ENCODE measurements at regions not wholly inside any gene's neighbourhood (a gene's known extent, or its start where the extent isn't known, plus 50 kb on each side); places are given as distances from the start of the nearest gene placed in this dataset.

DNA sequence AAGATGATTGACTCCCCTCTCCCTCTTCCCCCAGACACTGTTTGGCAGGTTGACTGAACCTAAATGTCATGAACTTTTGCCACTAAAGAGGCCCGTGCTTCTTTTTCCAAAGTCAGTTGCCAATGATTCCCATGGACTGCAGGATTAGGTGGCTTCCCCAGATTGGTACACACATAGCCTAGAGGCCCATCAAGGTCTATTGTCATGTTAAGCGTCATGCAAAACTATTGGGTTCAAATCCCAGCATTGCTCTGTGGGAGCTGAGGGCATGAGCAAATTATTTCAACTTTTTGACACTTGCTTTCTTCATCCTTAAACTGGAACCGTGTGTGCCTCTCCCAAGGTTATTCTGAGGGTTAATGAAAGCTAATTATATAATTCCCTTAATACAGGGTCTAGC is 430.2 kb upstream of the TBX3 start:
- H3K27me3 Mint-ChIP-seq, result no peaks in the 10 kb centered on the region
- no peaks in the 10 kb centered on the region for H3K36me3 Mint-ChIP-seq (ENCODE audit: low read depth)
- no peak overlapping the region for H3K4me3 Mint-ChIP-seq
- no peak overlapping the region for H3K27ac Mint-ChIP-seq
- peaks cover 19% of the 10 kb centered on the region for H3K9me3 Mint-ChIP-seq
- intact Hi-C loops (cut with micrococcal nuclease), result no loop called here
- no peaks in the 10 kb centered on the region for H3K4me1 Mint-ChIP-seq (ENCODE audit: low read depth)

DNA sequence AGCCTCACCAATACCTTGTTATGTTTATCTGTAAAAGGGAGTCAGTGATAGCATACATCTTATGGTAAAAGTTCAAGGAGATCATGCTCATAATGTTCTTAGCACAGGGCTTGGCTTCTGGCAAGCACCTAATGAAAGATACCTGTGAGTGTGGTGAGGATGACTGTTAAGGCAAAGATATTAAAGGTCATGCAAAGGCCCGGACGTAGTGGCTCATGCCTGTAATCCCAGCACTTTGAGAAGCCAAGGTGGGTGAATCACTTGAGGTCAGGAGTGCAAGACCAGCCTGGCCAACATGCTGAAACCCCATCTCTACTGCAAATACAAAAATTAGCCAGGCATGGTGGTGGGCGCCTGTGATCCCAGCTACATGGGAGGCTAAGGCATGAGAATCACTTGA is 425.9 kb upstream of the TBX3 start:
- Mint-ChIP-seq H3K4me3 (no peak overlapping the region), H3K9me3 (no peaks in the 10 kb centered on the region), H3K27me3 (no peaks in the 10 kb centered on the region), H3K36me3 (ENCODE audit: low read depth) (no peaks in the 10 kb centered on the region), H3K4me1 (ENCODE audit: low read depth) (no peaks in the 10 kb centered on the region), H3K27ac (no peak overlapping the region)
- intact Hi-C loops (cut with micrococcal nuclease), result no loop called here

DNA sequence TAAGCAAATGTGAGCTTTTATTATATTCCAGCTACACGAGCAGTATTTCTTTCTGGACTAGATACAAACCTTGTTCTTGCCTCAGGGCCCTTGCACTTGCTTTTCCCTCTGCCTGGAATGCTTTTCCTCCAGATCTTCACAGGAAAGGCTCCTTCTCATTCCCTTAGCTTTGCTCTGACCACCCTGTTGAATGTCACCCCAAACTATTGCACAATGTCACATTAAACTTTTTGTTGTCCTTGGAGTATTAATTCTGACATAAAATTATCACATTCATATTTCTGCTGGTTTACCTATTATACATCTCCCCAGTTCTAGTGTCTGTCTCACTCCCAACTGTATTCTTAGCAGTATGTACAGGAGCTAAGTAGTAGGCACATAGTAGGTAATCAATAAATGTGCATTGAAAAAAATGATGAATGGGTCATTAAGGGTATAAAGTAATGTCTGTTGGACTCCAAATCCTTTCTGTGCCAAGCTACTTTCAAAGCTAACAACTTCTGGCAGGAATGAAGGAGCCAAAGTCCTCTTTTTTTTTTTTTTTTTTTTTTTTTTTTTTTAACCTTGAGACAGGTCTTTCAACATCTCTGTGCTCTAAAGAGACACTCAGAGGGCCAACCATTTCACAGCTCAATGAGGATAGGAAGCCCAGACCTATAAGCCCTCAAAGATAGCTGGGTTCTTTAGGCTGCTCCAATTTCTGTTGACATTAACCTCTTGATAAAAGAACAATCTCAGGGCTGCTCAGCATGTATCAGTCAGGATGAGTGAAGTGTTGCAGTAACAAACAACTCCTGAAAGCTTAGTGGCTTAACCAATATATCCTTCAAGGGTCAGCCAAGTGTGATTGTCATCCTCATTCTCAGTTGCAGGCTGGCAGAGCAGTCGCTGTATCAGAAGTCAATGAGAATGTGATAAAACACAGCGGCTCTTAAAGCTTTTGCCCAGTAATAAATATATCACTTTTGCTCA is 424.4 kb upstream of the TBX3 start:
- Mint-ChIP-seq H3K27ac (no peak overlapping the region), H3K36me3 (ENCODE audit: low read depth) (no peaks in the 10 kb centered on the region), H3K27me3 (no peaks in the 10 kb centered on the region), H3K4me1 (ENCODE audit: low read depth) (no peaks in the 10 kb centered on the region), H3K9me3 (no peaks in the 10 kb centered on the region), H3K4me3 (no peak overlapping the region)
- intact Hi-C loops (cut with micrococcal nuclease), result no loop called here

DNA sequence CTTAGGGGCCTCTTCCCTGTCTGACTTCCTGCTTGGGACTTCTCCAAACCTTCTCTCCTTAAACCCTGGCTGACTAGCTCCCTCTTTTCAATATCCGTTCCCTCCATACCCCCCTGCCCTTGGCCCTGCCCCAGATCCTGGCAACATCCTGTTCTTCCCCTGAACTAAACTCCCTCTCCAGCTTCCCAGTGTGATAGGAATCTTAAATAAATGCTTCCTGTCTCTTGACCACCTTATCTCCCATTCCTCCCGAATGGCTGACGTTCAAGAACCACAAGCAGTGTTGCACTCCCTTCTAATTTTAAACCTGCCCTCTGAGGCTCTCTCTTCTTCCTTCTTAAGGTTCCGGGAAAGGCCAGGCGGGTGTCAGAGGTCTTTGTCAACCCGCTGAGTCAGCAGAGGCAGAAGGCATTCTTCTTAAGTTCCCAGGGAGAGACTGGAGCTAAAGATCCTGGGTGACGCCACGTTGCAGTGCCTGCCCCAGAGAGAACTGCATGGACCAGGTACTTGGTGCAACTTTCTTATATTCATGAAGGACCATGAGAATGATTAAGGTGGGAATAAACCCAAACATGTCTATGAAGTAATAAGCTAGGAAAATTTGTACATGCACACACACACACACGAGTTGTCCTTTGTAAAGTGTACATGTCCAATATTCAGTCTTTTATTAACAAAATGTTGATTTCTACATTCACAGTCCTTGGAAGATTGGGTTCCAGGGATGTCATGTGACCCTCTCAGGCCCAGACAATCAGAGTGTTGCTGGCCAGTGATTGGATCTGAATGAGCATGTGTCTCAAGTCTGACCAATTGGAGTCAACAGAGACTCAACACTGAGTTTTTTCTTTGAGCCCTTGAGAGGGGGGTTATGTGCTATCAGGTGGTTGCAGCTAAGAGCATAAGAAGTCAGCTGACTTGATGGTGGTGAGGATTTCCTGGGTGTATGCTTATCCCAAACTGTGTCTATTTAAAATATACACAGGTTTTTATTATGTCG is 420.2 kb upstream of the TBX3 start:
- Mint-ChIP-seq H3K36me3 (ENCODE audit: low read depth) (no peaks in the 10 kb centered on the region), H3K4me1 (ENCODE audit: low read depth) (no peaks in the 10 kb centered on the region), H3K4me3 (no peak overlapping the region), H3K27me3 (no peaks in the 10 kb centered on the region), H3K9me3 (no peaks in the 10 kb centered on the region), H3K27ac (no peak overlapping the region)
- intact Hi-C loops (cut with micrococcal nuclease), result no loop called here

DNA sequence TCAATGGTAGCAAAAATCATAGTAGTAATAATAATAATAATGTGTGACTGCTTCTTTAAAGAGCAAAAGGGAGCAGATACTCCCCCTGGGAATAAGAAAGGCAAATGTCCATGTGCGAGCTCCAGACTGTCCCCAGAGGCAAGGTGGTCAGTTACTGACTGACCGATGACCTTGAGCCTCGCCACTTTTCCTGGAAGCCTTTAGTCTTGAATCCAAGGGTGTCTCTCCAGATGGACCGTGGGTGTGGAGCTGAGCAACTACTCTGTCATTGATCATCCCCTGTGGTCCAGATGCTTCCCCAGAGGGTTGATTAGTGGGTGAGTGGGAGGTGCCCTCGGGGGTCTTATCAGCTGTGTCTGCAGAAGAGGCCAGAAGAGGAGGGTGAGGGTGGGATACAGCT is 418.5 kb upstream of the TBX3 start:
- Mint-ChIP-seq H3K4me1 (ENCODE audit: low read depth) (no peaks in the 10 kb centered on the region), H3K4me3 (no peak overlapping the region), H3K27me3 (no peaks in the 10 kb centered on the region), H3K36me3 (ENCODE audit: low read depth) (no peaks in the 10 kb centered on the region), H3K9me3 (peaks cover 9% of the 10 kb centered on the region), H3K27ac (no peak overlapping the region)
- intact Hi-C loops (cut with micrococcal nuclease), result no loop called here

DNA sequence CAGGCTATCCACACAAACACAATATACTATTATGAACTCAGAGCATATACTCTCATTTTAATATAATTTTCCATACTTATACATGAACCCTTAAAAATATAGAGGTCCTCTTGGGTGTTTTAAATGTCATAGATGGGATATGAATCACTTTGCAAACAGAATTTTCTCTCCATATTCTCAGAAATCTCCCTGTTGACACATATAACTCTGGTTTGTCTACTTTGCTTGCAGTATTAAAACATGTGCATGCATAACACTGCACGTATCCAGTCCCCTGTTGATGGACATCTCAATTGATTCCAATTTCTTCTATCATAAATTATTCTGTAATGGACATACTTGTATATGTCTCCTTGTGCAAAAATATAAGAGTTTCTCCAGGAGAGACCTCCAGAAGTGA is 417.5 kb upstream of the TBX3 start:
- no peaks in the 10 kb centered on the region for H3K36me3 Mint-ChIP-seq (ENCODE audit: low read depth)
- no peaks in the 10 kb centered on the region for H3K4me1 Mint-ChIP-seq (ENCODE audit: low read depth)
- intact Hi-C loops (cut with micrococcal nuclease), result no loop called here
- no peak overlapping the region for H3K27ac Mint-ChIP-seq
- H3K27me3 Mint-ChIP-seq, result no peaks in the 10 kb centered on the region
- no peak overlapping the region for H3K4me3 Mint-ChIP-seq
- H3K9me3 Mint-ChIP-seq, result peaks cover 9% of the 10 kb centered on the region

DNA sequence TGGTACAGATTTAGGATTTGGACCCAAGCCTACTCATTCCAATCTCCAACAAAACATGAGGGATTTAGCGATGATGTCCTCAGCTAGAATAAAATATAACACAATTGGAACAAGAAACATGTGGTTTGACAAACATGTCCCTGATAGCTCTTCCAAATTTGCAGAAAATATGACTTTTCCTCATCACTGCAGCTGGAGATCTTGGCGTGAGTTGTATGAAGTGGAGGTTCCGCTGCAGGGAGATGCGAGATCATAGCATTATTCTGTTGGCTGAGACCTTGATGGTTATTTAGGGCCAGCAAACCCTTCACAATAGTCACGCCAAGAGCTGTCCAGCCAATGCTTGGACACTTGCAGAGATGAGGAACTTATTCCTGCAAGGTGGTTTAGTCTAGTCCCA is 413.4 kb upstream of the TBX3 start:
- Mint-ChIP-seq H3K9me3 (peaks cover 9% of the 10 kb centered on the region), H3K27me3 (no peaks in the 10 kb centered on the region), H3K4me1 (ENCODE audit: low read depth) (no peaks in the 10 kb centered on the region), H3K36me3 (ENCODE audit: low read depth) (no peaks in the 10 kb centered on the region), H3K4me3 (no peak overlapping the region), H3K27ac (no peak overlapping the region)
- intact Hi-C loops (cut with micrococcal nuclease), result no loop called here

DNA sequence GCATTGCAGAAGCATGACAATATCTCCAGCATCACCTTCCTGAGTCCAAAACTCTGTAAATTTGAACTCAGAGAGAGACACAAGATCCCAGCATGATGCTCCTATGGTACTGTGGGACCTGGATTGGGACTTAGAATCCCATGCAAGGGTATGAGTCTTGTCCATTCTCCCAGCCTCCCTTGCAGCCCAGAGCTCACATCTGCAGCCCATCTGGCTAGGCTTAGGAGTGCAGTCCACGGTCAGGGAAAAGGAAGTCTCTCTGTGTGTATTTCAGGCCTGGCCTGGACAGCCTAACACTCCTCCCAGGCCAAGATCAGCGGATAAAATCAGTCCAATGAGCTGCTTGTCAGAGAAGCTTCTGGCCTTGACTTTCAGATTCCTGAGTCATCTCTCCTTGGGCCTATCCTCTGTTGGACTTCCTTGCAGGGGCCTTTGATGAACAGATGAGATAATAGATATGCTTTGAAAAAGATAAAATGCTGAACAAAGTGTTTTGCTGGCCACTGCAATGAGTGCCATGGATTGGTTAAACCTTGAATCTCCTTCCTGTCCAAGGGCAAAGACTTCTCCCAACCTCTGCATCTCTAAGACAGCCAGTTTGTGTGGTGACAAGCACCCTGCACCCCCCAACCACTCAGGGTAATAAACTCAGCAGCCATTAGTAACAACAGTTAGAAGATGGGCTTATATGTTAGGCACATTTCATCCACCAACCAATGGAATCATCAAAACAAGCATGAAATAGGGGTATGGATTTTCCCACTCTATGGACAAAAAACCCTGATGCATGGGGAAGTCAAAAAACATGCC is 412.8 kb upstream of the TBX3 start:
- Mint-ChIP-seq H3K4me3 (no peak overlapping the region), H3K27ac (no peak overlapping the region), H3K4me1 (ENCODE audit: low read depth) (no peaks in the 10 kb centered on the region), H3K36me3 (ENCODE audit: low read depth) (no peaks in the 10 kb centered on the region), H3K27me3 (no peaks in the 10 kb centered on the region), H3K9me3 (peaks cover 9% of the 10 kb centered on the region)
- intact Hi-C loops (cut with micrococcal nuclease), result no loop called here

DNA sequence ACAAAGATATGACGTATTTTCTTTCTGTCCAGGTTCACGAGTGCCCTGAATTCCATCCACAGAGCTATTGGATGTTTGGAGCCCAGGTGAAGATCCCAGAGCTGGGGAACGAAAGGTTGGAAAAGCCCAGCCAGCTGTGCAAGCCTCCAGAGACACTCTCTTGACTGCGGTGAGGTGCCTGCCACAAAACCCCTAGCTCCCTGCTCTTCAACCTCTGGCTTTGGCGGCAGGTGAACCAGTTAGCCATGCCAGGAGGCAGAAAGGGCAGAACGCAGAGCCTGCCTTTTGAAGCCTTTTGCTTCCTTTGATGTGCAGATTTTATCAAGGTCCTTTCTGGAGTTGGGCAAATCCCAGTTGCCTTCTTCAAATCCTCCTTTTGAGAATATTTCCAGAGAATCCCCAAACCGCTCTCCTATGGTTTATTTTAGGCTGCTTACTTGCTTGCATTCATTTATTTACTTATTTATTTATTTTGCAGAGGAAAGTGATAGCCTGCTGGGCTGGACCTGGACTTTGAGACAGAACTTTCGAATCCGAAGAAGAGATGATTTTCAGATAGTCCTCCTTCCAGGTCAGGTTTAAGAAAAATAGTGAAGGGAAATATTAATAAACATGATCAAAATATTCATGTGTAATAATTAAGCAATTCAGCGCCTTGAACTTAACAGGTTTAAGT is 411.2 kb upstream of the TBX3 start:
- no peak overlapping the region for H3K27ac Mint-ChIP-seq
- no peak overlapping the region for H3K4me3 Mint-ChIP-seq
- H3K9me3 Mint-ChIP-seq, result peaks cover 9% of the 10 kb centered on the region
- no peaks in the 10 kb centered on the region for H3K36me3 Mint-ChIP-seq (ENCODE audit: low read depth)
- no peaks in the 10 kb centered on the region for H3K27me3 Mint-ChIP-seq
- H3K4me1 Mint-ChIP-seq (ENCODE audit: low read depth), result no peaks in the 10 kb centered on the region
- intact Hi-C loops (cut with micrococcal nuclease), result no loop called here

DNA sequence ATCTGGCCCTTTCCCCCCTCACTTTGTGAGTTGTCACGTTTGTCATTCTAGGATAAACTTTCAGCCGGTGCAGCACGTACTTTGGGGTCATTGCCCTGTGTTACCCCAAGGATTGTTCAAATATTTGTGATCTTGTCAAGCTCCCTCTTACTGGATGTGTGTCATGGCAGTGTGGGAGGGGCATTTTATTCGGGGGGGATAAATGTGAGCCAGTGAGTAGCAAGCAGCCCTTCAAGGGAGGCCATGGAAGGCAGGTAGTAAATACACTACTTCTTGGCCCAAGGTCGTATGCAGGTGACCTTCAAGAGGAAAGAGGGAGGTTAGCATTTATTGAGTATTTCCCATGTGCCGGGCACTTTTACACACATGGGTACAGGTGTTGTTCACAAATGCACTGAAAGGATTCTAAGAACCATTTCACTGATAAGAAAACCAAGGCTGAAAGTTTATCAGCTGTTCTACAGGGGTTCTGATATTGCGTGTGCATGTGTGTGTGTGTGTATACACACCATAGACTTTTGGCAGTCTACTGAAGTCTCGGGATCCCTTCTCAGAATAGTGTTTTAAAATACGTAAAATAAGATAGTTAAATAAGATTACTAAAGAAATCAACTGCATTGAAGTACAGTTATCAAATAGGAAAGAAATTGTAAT is 410.3 kb upstream of the TBX3 start:
- Mint-ChIP-seq H3K4me3 (no peak overlapping the region), H3K27ac (no peak overlapping the region), H3K27me3 (no peaks in the 10 kb centered on the region), H3K9me3 (peaks cover 9% of the 10 kb centered on the region), H3K4me1 (ENCODE audit: low read depth) (no peaks in the 10 kb centered on the region), H3K36me3 (ENCODE audit: low read depth) (no peaks in the 10 kb centered on the region)
- intact Hi-C loops (cut with micrococcal nuclease), result no loop called here

DNA sequence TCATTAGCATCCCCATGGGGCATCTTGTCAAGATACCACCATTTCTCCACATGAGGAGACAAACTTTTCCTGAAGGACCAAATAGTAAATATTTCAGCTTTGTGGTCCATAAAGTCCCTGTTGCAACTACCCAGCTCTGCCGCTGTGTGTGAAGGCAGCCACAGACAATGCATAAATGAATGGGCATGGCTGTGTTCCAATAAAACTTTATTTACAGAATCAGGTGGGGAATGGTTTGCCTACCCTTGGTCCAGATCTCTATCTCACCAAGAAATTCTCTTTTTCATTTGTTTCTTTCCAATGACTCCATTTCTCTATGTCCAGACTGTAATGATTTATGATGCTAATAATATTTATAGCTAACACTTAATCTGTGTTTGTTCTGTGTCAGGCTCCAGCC is 409.3 kb upstream of the TBX3 start:
- intact Hi-C loops (cut with micrococcal nuclease), result no loop called here
- Mint-ChIP-seq H3K27ac (no peak overlapping the region), H3K9me3 (peaks cover 1% of the 10 kb centered on the region), H3K4me3 (no peak overlapping the region), H3K36me3 (ENCODE audit: low read depth) (no peaks in the 10 kb centered on the region), H3K4me1 (ENCODE audit: low read depth) (no peaks in the 10 kb centered on the region), H3K27me3 (no peaks in the 10 kb centered on the region)

DNA sequence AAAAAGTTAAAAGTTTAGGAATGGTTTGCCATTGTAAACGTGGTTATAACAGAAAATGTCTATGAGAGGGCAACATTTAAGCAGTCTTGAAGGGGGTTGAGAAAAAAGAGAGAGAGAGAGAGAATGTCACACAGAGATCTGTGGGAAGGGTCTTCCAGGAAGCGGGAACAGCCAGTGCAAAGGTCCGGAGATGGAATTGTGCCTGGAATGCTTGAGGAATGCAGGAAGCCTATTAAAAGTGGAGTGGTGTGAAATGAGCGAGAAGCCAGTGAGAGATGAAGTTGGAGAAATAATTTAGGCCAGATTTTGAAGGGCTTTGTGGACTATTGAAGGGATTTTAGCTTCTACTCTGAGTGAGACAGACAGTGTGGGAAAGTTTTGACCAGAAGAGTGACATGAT is 406.8 kb upstream of the TBX3 start:
- Mint-ChIP-seq H3K4me1 (ENCODE audit: low read depth) (no peaks in the 10 kb centered on the region), H3K9me3 (no peaks in the 10 kb centered on the region), H3K4me3 (no peak overlapping the region), H3K27me3 (no peaks in the 10 kb centered on the region), H3K36me3 (ENCODE audit: low read depth) (no peaks in the 10 kb centered on the region), H3K27ac (no peak overlapping the region)
- intact Hi-C loops (cut with micrococcal nuclease), result no loop called here

Measured in dendritic cell treated with granulocyte-macrophage colony-stimulating factor and Interleukin-4, amounts not matched to agents 40 ng/mL and 50 ng/mL, for 4 days (primary cell).